ENCODE measurements at regions not wholly inside any gene's neighbourhood (a gene's known extent, or its start where the extent isn't known, plus 50 kb on each side); places are given as distances from the start of the nearest gene placed in this dataset.

- no peak for TF ChIP-seq POLR2A (IDR thresholded peaks at IDR 0.05)
- no peak for TF ChIP-seq CTCF (IDR thresholded peaks at IDR 0.05)
These were observed 368.4 kb upstream of the AKR1E2 start for GRCh38 chr10:4457597-4457996.

GRCh38 chr10:4456776-4457175, 369.2 kb upstream of the AKR1E2 start:
- DNase-seq, result no peak
- intact Hi-C loops (cut with DNase I), result no loop called here
- WGBS, 2 donors, result 73 to 83% methylated on average over 1 of the region's 1 CpG
- H3K36me3 ChIP-seq, result no peaks in the 10 kb centered on the region
- H3K4me3 ChIP-seq (replicated peaks in 1 of 3), result no peak overlapping the region
- H3K27me3 ChIP-seq, result no peaks in the 10 kb centered on the region
- H3K4me1 ChIP-seq, result no peaks in the 10 kb centered on the region
- no peak overlapping the region for H3K27ac ChIP-seq
- H3K9me3 ChIP-seq, result no peaks in the 10 kb centered on the region
- TF ChIP-seq CTCF (IDR thresholded peaks at IDR 0.05) (no peak), POLR2A (IDR thresholded peaks at IDR 0.05) (no peak)

More at GRCh38 chr10:4457597-4457996, 368.4 kb upstream of the AKR1E2 start:
- intact Hi-C loops (cut with DNase I), result no loop called here
- Histone ChIP-seq H3K36me3 (no peaks in the 10 kb centered on the region), H3K27ac (no peak overlapping the region), H3K4me1 (no peaks in the 10 kb centered on the region), H3K9me3 (no peaks in the 10 kb centered on the region), H3K27me3 (no peaks in the 10 kb centered on the region), H3K4me3 (replicated peaks in 1 of 3) (no peak overlapping the region)
- no peak for DNase-seq
- 77 to 85% methylated on average over 14 of the region's 14 CpGs for WGBS, 2 donors

GRCh38 chr10:4456279-4456678, 369.7 kb upstream of the AKR1E2 start:
- H3K4me1 ChIP-seq, result no peaks in the 10 kb centered on the region
- no peak overlapping the region for H3K27ac ChIP-seq
- H3K27me3 ChIP-seq, result no peaks in the 10 kb centered on the region
- 87 to 90% methylated on average over 3 of the region's 3 CpGs for WGBS, 2 donors
- intact Hi-C loops (cut with DNase I), result no loop called here
- no peaks in the 10 kb centered on the region for H3K9me3 ChIP-seq
- no peak for DNase-seq
- no peak overlapping the region for H3K4me3 ChIP-seq (replicated peaks in 1 of 3)
- no peak for TF ChIP-seq CTCF (IDR thresholded peaks at IDR 0.05)
- no peak for TF ChIP-seq POLR2A (IDR thresholded peaks at IDR 0.05)
- H3K36me3 ChIP-seq, result no peaks in the 10 kb centered on the region

- no peaks in the 10 kb centered on the region for H3K4me1 ChIP-seq
- H3K4me3 ChIP-seq (replicated peaks in 1 of 3), result no peak overlapping the region
- no peak for DNase-seq
- intact Hi-C loops (cut with DNase I), result no loop called here
- H3K36me3 ChIP-seq, result no peaks in the 10 kb centered on the region
- H3K27ac ChIP-seq, result no peak overlapping the region
- 91 to 93% methylated on average over 5 of the region's 5 CpGs for WGBS, 2 donors
- TF ChIP-seq CTCF (IDR thresholded peaks at IDR 0.05) (no peak), POLR2A (IDR thresholded peaks at IDR 0.05) (no peak)
- no peaks in the 10 kb centered on the region for H3K27me3 ChIP-seq
- H3K9me3 ChIP-seq, result no peaks in the 10 kb centered on the region
These were observed 372.1 kb upstream of the AKR1E2 start for GRCh38 chr10:4453950-4454349.

GRCh38 chr10:4453276-4453675, 372.7 kb upstream of the AKR1E2 start:
- 81 to 82% methylated on average over 8 of the region's 8 CpGs for WGBS, 2 donors
- no peaks in the 10 kb centered on the region for H3K27me3 ChIP-seq
- TF ChIP-seq CTCF (IDR thresholded peaks at IDR 0.05), result no peak
- TF ChIP-seq POLR2A (IDR thresholded peaks at IDR 0.05), result no peak
- DNase-seq, result no peak
- H3K9me3 ChIP-seq, result no peaks in the 10 kb centered on the region
- no peak overlapping the region for H3K27ac ChIP-seq
- H3K4me3 ChIP-seq (replicated peaks in 1 of 3), result no peak overlapping the region
- no peaks in the 10 kb centered on the region for H3K36me3 ChIP-seq
- H3K4me1 ChIP-seq, result no peaks in the 10 kb centered on the region
- intact Hi-C loops (cut with DNase I), result no loop called here

Data from thyroid gland (tissue), 4 donors.